ENCODE measurements at regions not wholly inside any gene's neighbourhood (a gene's known extent, or its start where the extent isn't known, plus 50 kb on each side); places are given as distances from the start of the nearest gene placed in this dataset.

DNA sequence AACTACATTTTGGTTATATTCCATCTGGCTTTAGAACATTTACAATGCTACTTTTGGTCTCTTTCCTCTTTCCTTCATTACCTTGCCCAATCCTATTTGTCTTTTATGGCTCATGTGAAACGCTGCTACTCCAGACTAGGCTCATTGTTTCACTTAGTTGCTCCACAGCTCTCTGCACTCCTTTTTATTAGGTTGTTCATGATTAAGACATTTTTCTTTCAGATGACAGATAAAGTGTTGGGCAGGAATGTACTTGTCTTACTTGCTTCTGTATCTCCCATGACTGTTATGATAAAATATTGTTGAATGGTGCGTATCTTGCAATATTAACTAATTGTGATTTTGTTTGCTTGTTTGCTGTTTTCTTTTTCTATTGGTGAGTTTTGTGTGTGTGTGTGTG lies 1532.3 kb downstream of the KCNT2 start:
- POLR2A ChIA-PET = no interaction called here
- no TSS peak for BruUV-seq (replicated peaks)

More for the DNA sequence above, 1532.3 kb downstream of the KCNT2 start:
- ATAC-seq (no peak), DNase-seq (ENCODE audit: extremely low read depth in 1 of 4, low spot score in 3 of 4) (no peak), FAIRE-seq (no peak)
- no peak overlapping the region for H3K4me3 ChIP-seq
- H3K27me3 ChIP-seq (ENCODE audit: control insufficient read depth in 2 of 2, insufficient read depth in 2 of 2, low read length in 2 of 2) = no peaks in the 10 kb centered on the region
- in situ Hi-C loops (cut with MboI) = no loop called here
- no peaks in the 10 kb centered on the region for H3K79me2 ChIP-seq (ENCODE audit: control insufficient read depth, insufficient read depth, low read length)
- WGBS (ENCODE audit: insufficient coverage, low coverage, missing lambda C conversion rate) = 5% methylated on average over 2 of the region's 2 CpGs
- no peaks in the 10 kb centered on the region for H3K9me3 ChIP-seq (replicated peaks; ENCODE audit: control insufficient read depth, insufficient read depth, low read depth, low read length)
- H3K9me1 ChIP-seq (ENCODE audit: control insufficient read depth, insufficient read depth, low read length) = no peaks in the 10 kb centered on the region
- intact Hi-C loops (cut with micrococcal nuclease) = no loop called here
- no peaks in the 10 kb centered on the region for H3K36me3 ChIP-seq (ENCODE audit: control insufficient read depth, insufficient read depth, low read length)
- no peak overlapping the region for H3K4me2 ChIP-seq (ENCODE audit: insufficient read depth, low read length)
- TF ChIP-seq IFI16 (CRISPR knock-in tag; IDR thresholded peaks at IDR 0.05) (no peak), KDM2B (CRISPR knock-in tag; IDR thresholded peaks at IDR 0.05) (no peak), PML (IDR thresholded peaks at IDR 0.05; ENCODE audit: low read length) (no peak), FOXK1 (CRISPR knock-in tag; IDR thresholded peaks at IDR 0.05; ENCODE audit: borderline replicate concordance) (no peak)
- TF ChIP-seq, protein P1, sequence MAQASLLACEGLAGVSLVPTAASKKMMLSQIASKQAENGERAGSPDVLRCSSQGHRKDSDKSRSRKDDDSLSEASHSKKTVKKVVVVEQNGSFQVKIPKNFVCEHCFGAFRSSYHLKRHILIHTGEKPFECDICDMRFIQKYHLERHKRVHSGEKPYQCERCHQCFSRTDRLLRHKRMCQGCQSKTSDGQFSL (CRISPR knock-in tag; IDR thresholded peaks at IDR 0.05) = no peak
- TF ChIP-seq, protein P1 (tag; IDR thresholded peaks at IDR 0.05) = no peak
- TF ChIP-seq, protein P2, sequence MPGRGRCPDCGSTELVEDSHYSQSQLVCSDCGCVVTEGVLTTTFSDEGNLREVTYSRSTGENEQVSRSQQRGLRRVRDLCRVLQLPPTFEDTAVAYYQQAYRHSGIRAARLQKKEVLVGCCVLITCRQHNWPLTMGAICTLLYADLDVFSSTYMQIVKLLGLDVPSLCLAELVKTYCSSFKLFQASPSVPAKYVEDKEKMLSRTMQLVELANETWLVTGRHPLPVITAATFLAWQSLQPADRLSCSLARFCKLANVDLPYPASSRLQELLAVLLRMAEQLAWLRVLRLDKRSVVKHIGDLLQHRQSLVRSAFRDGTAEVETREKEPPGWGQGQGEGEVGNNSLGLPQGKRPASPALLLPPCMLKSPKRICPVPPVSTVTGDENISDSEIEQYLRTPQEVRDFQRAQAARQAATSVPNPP (IDR thresholded peaks at IDR 0.05; ENCODE audit: borderline replicate concordance, insufficient read depth, insufficient read length) = no peak
- TF ChIP-seq, protein P3, sequence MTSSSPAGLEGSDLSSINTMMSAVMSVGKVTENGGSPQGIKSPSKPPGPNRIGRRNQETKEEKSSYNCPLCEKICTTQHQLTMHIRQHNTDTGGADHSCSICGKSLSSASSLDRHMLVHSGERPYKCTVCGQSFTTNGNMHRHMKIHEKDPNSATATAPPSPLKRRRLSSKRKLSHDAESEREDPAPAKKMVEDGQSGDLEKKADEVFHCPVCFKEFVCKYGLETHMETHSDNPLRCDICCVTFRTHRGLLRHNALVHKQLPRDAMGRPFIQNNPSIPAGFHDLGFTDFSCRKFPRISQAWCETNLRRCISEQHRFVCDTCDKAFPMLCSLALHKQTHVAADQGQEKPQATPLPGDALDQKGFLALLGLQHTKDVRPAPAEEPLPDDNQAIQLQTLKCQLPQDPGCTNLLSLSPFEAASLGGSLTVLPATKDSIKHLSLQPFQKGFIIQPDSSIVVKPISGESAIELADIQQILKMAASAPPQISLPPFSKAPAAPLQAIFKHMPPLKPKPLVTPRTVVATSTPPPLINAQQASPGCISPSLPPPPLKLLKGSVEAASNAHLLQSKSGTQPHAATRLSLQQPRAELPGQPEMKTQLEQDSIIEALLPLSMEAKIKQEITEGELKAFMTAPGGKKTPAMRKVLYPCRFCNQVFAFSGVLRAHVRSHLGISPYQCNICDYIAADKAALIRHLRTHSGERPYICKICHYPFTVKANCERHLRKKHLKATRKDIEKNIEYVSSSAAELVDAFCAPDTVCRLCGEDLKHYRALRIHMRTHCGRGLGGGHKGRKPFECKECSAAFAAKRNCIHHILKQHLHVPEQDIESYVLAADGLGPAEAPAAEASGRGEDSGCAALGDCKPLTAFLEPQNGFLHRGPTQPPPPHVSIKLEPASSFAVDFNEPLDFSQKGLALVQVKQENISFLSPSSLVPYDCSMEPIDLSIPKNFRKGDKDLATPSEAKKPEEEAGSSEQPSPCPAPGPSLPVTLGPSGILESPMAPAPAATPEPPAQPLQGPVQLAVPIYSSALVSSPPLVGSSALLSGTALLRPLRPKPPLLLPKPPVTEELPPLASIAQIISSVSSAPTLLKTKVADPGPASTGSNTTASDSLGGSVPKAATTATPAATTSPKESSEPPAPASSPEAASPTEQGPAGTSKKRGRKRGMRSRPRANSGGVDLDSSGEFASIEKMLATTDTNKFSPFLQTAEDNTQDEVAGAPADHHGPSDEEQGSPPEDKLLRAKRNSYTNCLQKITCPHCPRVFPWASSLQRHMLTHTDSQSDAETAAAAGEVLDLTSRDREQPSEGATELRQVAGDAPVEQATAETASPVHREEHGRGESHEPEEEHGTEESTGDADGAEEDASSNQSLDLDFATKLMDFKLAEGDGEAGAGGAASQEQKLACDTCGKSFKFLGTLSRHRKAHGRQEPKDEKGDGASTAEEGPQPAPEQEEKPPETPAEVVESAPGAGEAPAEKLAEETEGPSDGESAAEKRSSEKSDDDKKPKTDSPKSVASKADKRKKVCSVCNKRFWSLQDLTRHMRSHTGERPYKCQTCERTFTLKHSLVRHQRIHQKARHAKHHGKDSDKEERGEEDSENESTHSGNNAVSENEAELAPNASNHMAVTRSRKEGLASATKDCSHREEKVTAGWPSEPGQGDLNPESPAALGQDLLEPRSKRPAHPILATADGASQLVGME (CRISPR knock-in tag; IDR thresholded peaks at IDR 0.05) = no peak
- H2AFZ ChIP-seq (ENCODE audit: low read depth, low read length) = no peak overlapping the region
- H3K9ac ChIP-seq (ENCODE audit: insufficient read depth in 1 of 2, low read depth in 2 of 2, low read length in 2 of 2) = no peak overlapping the region
- no peaks in the 10 kb centered on the region for H4K20me1 ChIP-seq (replicated peaks; ENCODE audit: control insufficient read depth, insufficient read depth, low read length)
- H3K27ac ChIP-seq (ENCODE audit: extremely low read depth, low read depth, low read length) = no peak overlapping the region
- H3K4me1 ChIP-seq (replicated peaks in 1 of 2; ENCODE audit: control insufficient read depth in 2 of 2, insufficient read depth in 2 of 2, low read length in 2 of 2) = no peaks in the 10 kb centered on the region
- CTCF ChIA-PET (ENCODE audit: low intra/inter-chr PET ratio) = no interaction called here

Measured in K562 (cell line).